ENCODE measurements at regions not wholly inside any gene's neighbourhood (a gene's known extent, or its start where the extent isn't known, plus 50 kb on each side); places are given as distances from the start of the nearest gene placed in this dataset.
A peak's percentile ranks its signal among the peaks of the same experiment; 100 is the strongest.
"Not testable (repeated sequence)": the region's sequence is repeated elsewhere in the genome, so short reads cannot be mapped to it uniquely, and the experiment has no call there.

- DNase-seq (ENCODE audit: low spot score), result peak; percentile 60
Measured at GRCh38 chr11:115663790-115664189, 159.6 kb upstream of the CADM1 start.

GRCh38 chr11:115660030-115660805 is 156.0 kb upstream of the CADM1 start:
- no peak for DNase-seq (ENCODE audit: low spot score)

- DNase-seq (ENCODE audit: low spot score), result no peak
Measured at GRCh38 chr11:115659061-115659963, 155.1 kb upstream of the CADM1 start.

- DNase-seq (ENCODE audit: low spot score), result no peak
Measured at GRCh38 chr11:115657586-115657985, 153.4 kb upstream of the CADM1 start.

GRCh38 chr11:115656669-115657068 is 152.5 kb upstream of the CADM1 start:
- no peak for DNase-seq (ENCODE audit: low spot score)

- no peak for DNase-seq (ENCODE audit: low spot score)
Measured at GRCh38 chr11:115656041-115656440, 151.8 kb upstream of the CADM1 start.

- no peak for DNase-seq (ENCODE audit: low spot score)
Measured at GRCh38 chr11:115654792-115655191, 150.6 kb upstream of the CADM1 start.

GRCh38 chr11:115653926-115654325 is 149.7 kb upstream of the CADM1 start:
- no peak for DNase-seq (ENCODE audit: low spot score)

GRCh38 chr11:115653076-115653475 is 148.9 kb upstream of the CADM1 start:
- no peak for DNase-seq (ENCODE audit: low spot score)

GRCh38 chr11:115652496-115652895 is 148.3 kb upstream of the CADM1 start:
- no peak for DNase-seq (ENCODE audit: low spot score)

- DNase-seq (ENCODE audit: low spot score), result no peak
Measured at GRCh38 chr11:115652094-115652493, 147.9 kb upstream of the CADM1 start.

- DNase-seq (ENCODE audit: low spot score), result no peak
Measured at GRCh38 chr11:115649461-115649860, 145.2 kb upstream of the CADM1 start.

GRCh38 chr11:115645631-115646317 is 141.6 kb upstream of the CADM1 start:
- peak; percentile 38 for DNase-seq (ENCODE audit: low spot score)

GRCh38 chr11:115644856-115645255 is 140.6 kb upstream of the CADM1 start:
- DNase-seq (ENCODE audit: low spot score), result no peak

GRCh38 chr11:115643549-115644270 is 139.5 kb upstream of the CADM1 start:
- DNase-seq (ENCODE audit: low spot score), result no peak

- DNase-seq (ENCODE audit: low spot score), result no peak
Measured at GRCh38 chr11:115642660-115643059, 138.4 kb upstream of the CADM1 start.

GRCh38 chr11:115637599-115638241 is 133.5 kb upstream of the CADM1 start:
- no peak for DNase-seq (ENCODE audit: low spot score)

GRCh38 chr11:115636753-115637527 is 132.7 kb upstream of the CADM1 start:
- DNase-seq (ENCODE audit: low spot score), result no peak

GRCh38 chr11:115633977-115634376 is 129.8 kb upstream of the CADM1 start:
- DNase-seq (ENCODE audit: low spot score), result not testable (repeated sequence)

GRCh38 chr11:115632061-115632460 is 127.8 kb upstream of the CADM1 start:
- no peak for DNase-seq (ENCODE audit: low spot score)

GRCh38 chr11:115631609-115632008 is 127.4 kb upstream of the CADM1 start:
- DNase-seq (ENCODE audit: low spot score), result no peak
